Gastroesophageal sphincter (tissue), 4 donors: ENCODE measurements at regions not wholly inside any gene's neighbourhood (a gene's known extent, or its start where the extent isn't known, plus 50 kb on each side); places are given as distances from the start of the nearest gene placed in this dataset.
"Not testable (repeated sequence)": the region's sequence is repeated elsewhere in the genome, so short reads cannot be mapped to it uniquely, and the experiment has no call there.

ENCODE experiments used
- ATAC-seq: fragments of 150-250 bp; one replicate; pipeline ENCODE4 v1.9.1; 2016; ENCODE audit warnings: mild to moderate bottlenecking, moderate library complexity
- H3K27ac ChIP-seq, 4 donors: fragments of 200-600 bp; sonication (generic) in 3 of 4; 1 replicate in 3 of 4; 2 replicates in 1 of 4; pipeline ENCODE4 v1.5.1; 2016 to 2019
- H3K27me3 ChIP-seq: fragments of 200-600 bp; sonication (generic); one replicate; pipeline ENCODE4 v1.5.1; 2019
- H3K36me3 ChIP-seq, 2 donors: fragments of 200-600 bp; sonication (generic); one replicate each; pipeline ENCODE4 v1.5.1; 2019; ENCODE audit warnings: control low read depth in 1 of 2
- H3K4me1 ChIP-seq, 3 donors: fragments of 200-600 bp; sonication (generic); 1 replicate in 2 of 3; 2 replicates in 1 of 3; pipeline ENCODE4 v1.5.1; 2016 to 2019; ENCODE audit warnings: control low read depth in 2 of 3
- H3K4me3 ChIP-seq, 2 donors: fragments of 200-600 bp; sonication (generic); one replicate each; pipeline ENCODE4 v1.5.1; 2019; ENCODE audit warnings: mild to moderate bottlenecking in 1 of 2, moderate library complexity in 1 of 2
- H3K9me3 ChIP-seq, 3 donors: fragments of 200-600 bp; sonication (generic); one replicate each; pipeline ENCODE4 v1.5.1; 2017 to 2019; ENCODE audit warnings: control low read depth in 2 of 3
- EP300 ChIP-seq: sonication (generic); formaldehyde crosslinking; IDR thresholded peaks from one replicate; pipeline ENCODE4 v1.6.1; 2017; ENCODE audit warnings: antibody characterized with exemption, mild to moderate bottlenecking
- POLR2A ChIP-seq, 2 donors: fragments of 450-650 bp; IDR thresholded peaks; one replicate each; pipeline ENCODE4 v1.6.1; 2017; ENCODE audit warnings: antibody characterized with exemption in 2 of 2, mild to moderate bottlenecking in 2 of 2, moderate library complexity in 1 of 2
- POLR2AphosphoS5 ChIP-seq: sonication (generic); formaldehyde crosslinking; IDR thresholded peaks from one replicate; pipeline ENCODE4 v1.6.1; 2017; ENCODE audit warnings: antibody characterized with exemption
- WGBS, 2 donors: methylation state at CpG; one replicate each; pipeline ENCODE4 v1.1.5; 2018; ENCODE audit warnings: low coverage in 1 of 2; 5-methylcytosine and 5-hydroxymethylcytosine counted together
- TF ChIP-seq, protein P1 (sequence below), 4 experiments: fragments of 200-600 bp in 2 of 4; fragments of 450-650 bp in 2 of 4; sonication (generic) in 1 of 4; IDR thresholded peaks; one replicate each; pipeline ENCODE4 v1.5.1; 2017 to 2019; ENCODE audit warnings: antibody characterized with exemption in 4 of 4, mild to moderate bottlenecking in 2 of 4, moderate library complexity in 2 of 4

DNA sequence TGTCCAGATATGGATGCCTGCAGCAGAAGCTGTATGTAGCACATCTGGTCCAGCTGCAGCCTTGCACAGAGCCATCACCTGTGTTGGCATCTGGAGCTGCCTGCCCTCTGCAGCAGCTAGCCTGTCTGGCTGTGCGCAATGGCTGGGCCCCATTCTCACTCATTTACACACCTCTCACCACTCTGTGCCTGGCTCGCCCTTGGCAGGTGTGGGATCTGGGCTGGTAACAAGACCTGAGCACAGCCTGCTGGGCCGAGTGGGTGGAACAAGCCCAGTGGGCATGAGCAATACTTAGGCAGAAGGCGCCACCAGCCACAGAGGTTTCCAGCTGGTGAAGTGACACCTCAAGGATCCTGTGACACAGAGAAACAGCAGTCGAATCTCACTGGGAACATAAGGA, 714.1 kb downstream of the NUP35 start:
- TF ChIP-seq POLR2AphosphoS5 (no peak), EP300 (no peak), POLR2A (IDR thresholded peaks at IDR 0.05) (no peak)
- TF ChIP-seq, protein P1, sequence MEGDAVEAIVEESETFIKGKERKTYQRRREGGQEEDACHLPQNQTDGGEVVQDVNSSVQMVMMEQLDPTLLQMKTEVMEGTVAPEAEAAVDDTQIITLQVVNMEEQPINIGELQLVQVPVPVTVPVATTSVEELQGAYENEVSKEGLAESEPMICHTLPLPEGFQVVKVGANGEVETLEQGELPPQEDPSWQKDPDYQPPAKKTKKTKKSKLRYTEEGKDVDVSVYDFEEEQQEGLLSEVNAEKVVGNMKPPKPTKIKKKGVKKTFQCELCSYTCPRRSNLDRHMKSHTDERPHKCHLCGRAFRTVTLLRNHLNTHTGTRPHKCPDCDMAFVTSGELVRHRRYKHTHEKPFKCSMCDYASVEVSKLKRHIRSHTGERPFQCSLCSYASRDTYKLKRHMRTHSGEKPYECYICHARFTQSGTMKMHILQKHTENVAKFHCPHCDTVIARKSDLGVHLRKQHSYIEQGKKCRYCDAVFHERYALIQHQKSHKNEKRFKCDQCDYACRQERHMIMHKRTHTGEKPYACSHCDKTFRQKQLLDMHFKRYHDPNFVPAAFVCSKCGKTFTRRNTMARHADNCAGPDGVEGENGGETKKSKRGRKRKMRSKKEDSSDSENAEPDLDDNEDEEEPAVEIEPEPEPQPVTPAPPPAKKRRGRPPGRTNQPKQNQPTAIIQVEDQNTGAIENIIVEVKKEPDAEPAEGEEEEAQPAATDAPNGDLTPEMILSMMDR (IDR thresholded peaks at IDR 0.05): no peak
- no peaks in the 10 kb centered on the region for H3K27me3 ChIP-seq
- WGBS, 2 donors: 80% methylated on average over 1 of the region's 5 CpGs; no CpG with 5 or more reads in 1 of the 2 donors

DNA sequence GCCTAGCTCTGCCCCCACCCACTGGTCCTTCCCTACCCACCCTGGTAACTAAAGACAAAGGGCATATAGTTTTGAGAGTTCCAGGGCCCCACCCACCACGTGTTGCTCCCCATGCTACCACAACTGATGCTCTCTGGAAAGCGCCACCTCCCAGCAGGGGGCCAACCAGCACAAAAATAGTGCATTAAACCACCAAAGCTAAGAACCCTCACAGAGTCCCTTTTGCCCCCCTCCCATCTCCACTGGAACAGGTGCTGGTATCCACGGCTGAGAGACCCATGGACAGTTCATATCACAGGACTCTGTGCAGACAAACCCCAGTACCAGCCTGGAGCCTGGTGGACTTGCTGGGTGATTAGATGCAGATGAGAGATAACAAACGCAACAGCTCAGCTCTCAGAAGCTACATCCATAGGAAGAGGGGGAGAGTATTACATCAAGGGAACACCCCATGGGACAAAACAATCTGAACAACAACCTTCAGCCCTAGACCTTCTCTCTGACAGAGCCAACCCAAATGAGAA, 715.9 kb downstream of the NUP35 start:
- no peak for ATAC-seq
- 80% methylated on average over 1 of the region's 4 CpGs; no CpG with 5 or more reads in 1 of the 2 donors for WGBS, 2 donors
- TF ChIP-seq POLR2AphosphoS5 (no peak), POLR2A (IDR thresholded peaks at IDR 0.05) (no peak), EP300 (no peak)
- TF ChIP-seq, protein P1 (IDR thresholded peaks at IDR 0.05): no peak
- Histone ChIP-seq H3K27me3 (no peaks in the 10 kb centered on the region), H3K27ac (no peak overlapping the region), H3K4me3 (no peak overlapping the region), H3K4me1 (no peaks in the 10 kb centered on the region), H3K9me3 (no peaks in the 10 kb centered on the region), H3K36me3 (no peaks in the 10 kb centered on the region)

More for the DNA sequence above, 714.1 kb downstream of the NUP35 start:
- Histone ChIP-seq H3K4me1 (no peaks in the 10 kb centered on the region), H3K36me3 (no peaks in the 10 kb centered on the region), H3K27ac (no peak overlapping the region), H3K9me3 (no peaks in the 10 kb centered on the region), H3K4me3 (no peak overlapping the region)
- no peak for ATAC-seq

DNA sequence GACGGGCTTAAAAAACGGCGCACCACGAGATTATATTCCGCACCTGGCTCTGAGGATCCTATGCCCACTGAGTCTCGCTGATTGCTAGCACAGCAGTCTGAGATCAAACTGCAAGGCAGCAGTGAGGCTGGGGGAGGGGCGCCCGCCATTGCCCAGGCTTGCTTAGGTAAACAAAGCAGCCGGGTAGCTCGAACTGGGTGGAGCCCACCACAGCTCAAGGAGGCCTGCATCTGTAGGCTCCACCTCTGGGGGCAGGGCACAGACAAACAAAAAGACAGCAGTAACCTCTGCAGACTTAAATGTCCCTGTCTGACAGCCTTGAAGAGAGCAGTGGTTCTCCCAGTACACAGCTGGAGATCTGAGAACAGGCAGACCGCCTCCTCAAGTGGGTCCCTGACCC, 725.6 kb downstream of the NUP35 start:
- not testable (repeated sequence) for H3K27ac ChIP-seq, ATAC-seq, H3K4me1 ChIP-seq, H3K4me3 ChIP-seq, H3K36me3 ChIP-seq, H3K27me3 ChIP-seq
- WGBS, 2 donors: 0% methylated on average over 1 of the region's 11 CpGs; no CpG with 5 or more reads in 1 of the 2 donors
- peaks cover 0 to 18% (median 0%) of the 10 kb centered on the region in 3 donors for H3K9me3 ChIP-seq

DNA sequence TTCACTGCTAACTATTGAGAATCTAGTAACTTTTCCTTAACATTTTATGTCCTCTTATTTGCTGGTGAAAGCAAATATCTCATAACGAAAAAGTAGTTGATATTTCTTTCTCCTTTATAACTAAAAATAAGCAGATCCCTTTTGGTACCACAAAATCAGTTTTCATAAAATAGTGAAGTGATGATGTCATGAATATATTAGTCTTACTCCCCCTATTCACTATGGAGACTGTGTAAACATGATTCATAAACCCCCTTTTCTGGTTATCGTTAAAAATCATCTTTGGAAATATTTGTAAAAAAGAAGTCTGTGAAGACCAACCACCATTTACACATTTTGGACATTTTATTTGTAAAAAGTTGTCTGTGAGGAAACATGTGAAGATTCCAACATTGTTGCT, 734.9 kb downstream of the NUP35 start:
- Histone ChIP-seq H3K36me3 (no peaks in the 10 kb centered on the region), H3K27me3 (no peaks in the 10 kb centered on the region), H3K4me1 (no peaks in the 10 kb centered on the region), H3K4me3 (no peak overlapping the region), H3K27ac (no peak overlapping the region), H3K9me3 (peaks cover 0 to 10% (median 0%) of the 10 kb centered on the region in 3 donors)
- 63 to 76% methylated on average over 2 of the region's 2 CpGs for WGBS, 2 donors
- ATAC-seq: no peak
- TF ChIP-seq, protein P1 (IDR thresholded peaks at IDR 0.05): no peak
- TF ChIP-seq EP300: no peak
- TF ChIP-seq POLR2A (IDR thresholded peaks at IDR 0.05): no peak
- no peak for TF ChIP-seq POLR2AphosphoS5

DNA sequence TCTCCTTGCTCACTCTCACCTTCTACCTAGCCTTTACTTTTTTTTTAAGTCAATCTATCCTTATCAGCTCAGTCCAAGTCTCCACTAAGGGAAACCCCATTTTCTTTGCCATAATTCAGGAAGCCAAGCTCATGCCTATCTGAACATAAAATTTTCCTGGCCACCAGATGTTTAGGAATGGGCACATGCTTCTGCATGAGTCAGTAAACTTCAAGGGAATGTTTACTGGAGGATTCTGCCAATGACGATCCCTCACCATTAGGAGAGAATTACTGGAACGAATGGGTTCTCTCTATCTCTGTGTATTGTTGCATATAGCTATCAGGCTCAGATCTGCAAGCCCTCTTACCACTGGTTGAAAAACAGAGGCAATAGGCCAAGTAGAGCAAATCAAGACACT, 731.7 kb upstream of the ZNF804A start:
- no peaks in the 10 kb centered on the region for H3K36me3 ChIP-seq
- H3K9me3 ChIP-seq: no peaks in the 10 kb centered on the region
- 57% methylated on average over 2 of the region's 2 CpGs; no CpG with 5 or more reads in 1 of the 2 donors for WGBS, 2 donors
- no peak overlapping the region for H3K4me3 ChIP-seq
- no peak for ATAC-seq
- no peak overlapping the region for H3K27ac ChIP-seq
- no peaks in the 10 kb centered on the region for H3K27me3 ChIP-seq
- TF ChIP-seq POLR2AphosphoS5: no peak
- no peak for TF ChIP-seq EP300
- TF ChIP-seq, protein P1 (IDR thresholded peaks at IDR 0.05): no peak
- no peak for TF ChIP-seq POLR2A (IDR thresholded peaks at IDR 0.05)
- H3K4me1 ChIP-seq: no peaks in the 10 kb centered on the region
